22Rv1 (cell line): ENCODE measurements at regions not wholly inside any gene's neighbourhood (a gene's known extent, or its start where the extent isn't known, plus 50 kb on each side); places are given as distances from the start of the nearest gene placed in this dataset.

Experiments
- CTCF ChIP-seq: fragments of 450-650 bp; IDR thresholded peaks from 2 replicates; pipeline ENCODE4 v1.5.1; 2017; ENCODE audit warnings: mild to moderate bottlenecking
- ZFX ChIP-seq: fragments of 450-650 bp; IDR thresholded peaks from 2 replicates; pipeline ENCODE4 v1.6.1; 2017; ENCODE audit warnings: antibody characterized with exemption, borderline replicate concordance

- TF ChIP-seq CTCF (no peak), ZFX (no peak)
Observed at GRCh38 chr16:26647870-26648269, 418.9 kb upstream of the C16orf82 start.
